ENCODE measurements at regions not wholly inside any gene's neighbourhood (a gene's known extent, or its start where the extent isn't known, plus 50 kb on each side); places are given as distances from the start of the nearest gene placed in this dataset.

DNA sequence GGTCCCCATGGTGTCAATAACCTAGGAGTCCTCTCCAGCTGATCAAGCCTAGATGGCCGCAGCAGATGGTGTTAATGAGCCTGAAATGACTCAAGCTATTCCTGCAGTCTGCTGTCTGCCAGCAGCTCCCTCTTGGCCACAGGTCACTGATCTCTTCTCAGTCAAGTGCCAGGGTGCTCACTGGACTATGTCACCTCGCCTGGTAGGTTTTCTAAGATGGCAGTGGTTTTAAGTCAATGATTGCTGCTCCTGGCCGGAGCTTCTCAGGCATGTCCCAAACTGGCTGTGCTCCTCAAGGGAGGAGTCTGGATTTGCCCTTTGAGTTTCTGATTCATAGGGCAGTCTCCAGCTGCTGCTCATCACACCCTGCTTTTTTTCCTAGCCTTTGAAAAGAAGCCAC is 58.6 kb upstream of the SHISA6 start:
- Histone ChIP-seq H3K23me2 (ENCODE audit: insufficient read length, low read depth, low read length, poor library complexity, severe bottlenecking) (no peaks in the 10 kb centered on the region), H4K5ac (ENCODE audit: insufficient read length, low read depth, low read length) (no peak overlapping the region), H3K14ac (ENCODE audit: insufficient read depth, low read length) (no peak overlapping the region), H3K79me2 (ENCODE audit: insufficient read depth, low read length) (no peaks in the 10 kb centered on the region), H3K18ac (ENCODE audit: insufficient read length, low read depth, low read length) (no peak overlapping the region), H3K27ac (ENCODE audit: insufficient read length, low read depth, low read length) (no peak overlapping the region), H2AFZ (ENCODE audit: low read length) (no peak overlapping the region), H3T11ph (ENCODE audit: low read length) (no peak overlapping the region), H3K9ac (ENCODE audit: extremely low read depth, insufficient read length, low read length) (no peak overlapping the region), H3K79me1 (ENCODE audit: insufficient read depth, low read depth, low read length, poor library complexity, severe bottlenecking) (no peaks in the 10 kb centered on the region), H4K91ac (ENCODE audit: insufficient read length, low read depth, low read length) (no peak overlapping the region), H4K20me1 (ENCODE audit: control insufficient read depth, insufficient read depth, insufficient read length) (no peaks in the 10 kb centered on the region), H3K23ac (ENCODE audit: insufficient read length, low read depth, low read length) (no peak overlapping the region), H3K4me1 (ENCODE audit: insufficient read depth, low read length) (no peaks in the 10 kb centered on the region), H2BK120ac (ENCODE audit: low read depth, low read length, poor library complexity, severe bottlenecking) (no peak overlapping the region), H3K4me2 (ENCODE audit: insufficient read depth, insufficient read length, low read length) (no peak overlapping the region), H3K56ac (ENCODE audit: insufficient read length, low read depth, low read length) (no peak overlapping the region), H2BK12ac (ENCODE audit: insufficient read length, low read depth, low read length) (no peak overlapping the region), H3K27me3 (ENCODE audit: insufficient read depth, low read length) (no peaks in the 10 kb centered on the region), H3K4ac (ENCODE audit: low read depth, low read length) (no peak overlapping the region), H2BK5ac (ENCODE audit: insufficient read length, low read length) (no peak overlapping the region), H3K9me3 (ENCODE audit: control insufficient read depth, low read depth, low read length) (no peaks in the 10 kb centered on the region), H2BK15ac (ENCODE audit: low read depth, low read length) (no peak overlapping the region), H4K8ac (replicated peaks; ENCODE audit: insufficient read length, low read depth, low read length) (no peak overlapping the region), H2AK5ac (ENCODE audit: insufficient read length, low read length) (no peak overlapping the region), H2BK20ac (ENCODE audit: low read depth, low read length, poor library complexity, severe bottlenecking) (no peak overlapping the region)
- Mint-ChIP-seq H3K4me3 (no peak overlapping the region), H3K4me1 (0 out of 4 replicates have a peak, but pooled peaks cover 0 to 2% of the 10 kb centered on the region in 2 experiments), H3K27me3 (ENCODE audit: low read depth) (peaks cover 8% of the 10 kb centered on the region), H3K27ac (no peak overlapping the region), H3K36me3 (ENCODE audit: insufficient read depth in 1 of 3, low read depth in 3 of 3) (no peaks in the 10 kb centered on the region), H3K9me3 (peaks cover 0 to 3% of the 10 kb centered on the region in 2 experiments; a peak in 1 of 5 replicates)
- TF ChIP-seq, protein P1, sequence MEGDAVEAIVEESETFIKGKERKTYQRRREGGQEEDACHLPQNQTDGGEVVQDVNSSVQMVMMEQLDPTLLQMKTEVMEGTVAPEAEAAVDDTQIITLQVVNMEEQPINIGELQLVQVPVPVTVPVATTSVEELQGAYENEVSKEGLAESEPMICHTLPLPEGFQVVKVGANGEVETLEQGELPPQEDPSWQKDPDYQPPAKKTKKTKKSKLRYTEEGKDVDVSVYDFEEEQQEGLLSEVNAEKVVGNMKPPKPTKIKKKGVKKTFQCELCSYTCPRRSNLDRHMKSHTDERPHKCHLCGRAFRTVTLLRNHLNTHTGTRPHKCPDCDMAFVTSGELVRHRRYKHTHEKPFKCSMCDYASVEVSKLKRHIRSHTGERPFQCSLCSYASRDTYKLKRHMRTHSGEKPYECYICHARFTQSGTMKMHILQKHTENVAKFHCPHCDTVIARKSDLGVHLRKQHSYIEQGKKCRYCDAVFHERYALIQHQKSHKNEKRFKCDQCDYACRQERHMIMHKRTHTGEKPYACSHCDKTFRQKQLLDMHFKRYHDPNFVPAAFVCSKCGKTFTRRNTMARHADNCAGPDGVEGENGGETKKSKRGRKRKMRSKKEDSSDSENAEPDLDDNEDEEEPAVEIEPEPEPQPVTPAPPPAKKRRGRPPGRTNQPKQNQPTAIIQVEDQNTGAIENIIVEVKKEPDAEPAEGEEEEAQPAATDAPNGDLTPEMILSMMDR (conservative IDR thresholded peaks at IDR 0.05) = no peak
- no peak for DNase-seq
- WGBS (ENCODE audit: extremely low coverage, insufficient read length, low lambda C conversion rate) = no CpG with 5 or more reads among the region's 3 CpGs
